Natural killer cell treated with Interleukin-12 subunit alpha and Interleukin-12 subunit beta and Interleukin-15 and Interleukin-18, amount 100 ng/mL, for 72 hours (primary cell): ENCODE measurements at regions not wholly inside any gene's neighbourhood (a gene's known extent, or its start where the extent isn't known, plus 50 kb on each side); places are given as distances from the start of the nearest gene placed in this dataset.

Experiments used
- ATAC-seq, 2 donors: fragments of 150-1000 bp; cut with Tn5 transposase in 1 of 2; sonication (Bioruptor Pico), chemical (Tn5 transposase) in 1 of 2; 2 replicates each; pipeline ENCODE4 v1.10.0; 2021
- DNase-seq: peaks from one replicate; pipeline ENCODE4 v3.0.0; 2022; ENCODE audit warnings: low spot score
- H3K27ac Mint-ChIP-seq, 2 donors: 1 replicate in 1 of 2; 2 replicates in 1 of 2; pipeline ENCODE4 v1.8.0; 2022; ENCODE audit warnings: mixed read lengths in 2 of 2, mild to moderate bottlenecking in 1 of 2, moderate library complexity in 1 of 2
- H3K27me3 Mint-ChIP-seq, 2 donors: 1 replicate in 1 of 2; 2 replicates in 1 of 2; pipeline ENCODE4 v1.8.0; 2022; ENCODE audit warnings: mixed read lengths in 2 of 2
- H3K36me3 Mint-ChIP-seq: one replicate; pipeline ENCODE4 v1.8.0; 2022; ENCODE audit warnings: mixed read lengths
- H3K4me1 Mint-ChIP-seq, 2 donors: 1 replicate in 1 of 2; 2 replicates in 1 of 2; pipeline ENCODE4 v1.8.0; 2022; ENCODE audit warnings: low read depth in 2 of 2, mixed read lengths in 2 of 2, mild to moderate bottlenecking in 1 of 2
- H3K4me3 Mint-ChIP-seq: one replicate; pipeline ENCODE4 v1.8.0; 2022; ENCODE audit warnings: mixed read lengths
- H3K9me3 Mint-ChIP-seq: 2 replicates; pipeline ENCODE4 v1.8.0; 2022; ENCODE audit warnings: mixed read lengths

DNA sequence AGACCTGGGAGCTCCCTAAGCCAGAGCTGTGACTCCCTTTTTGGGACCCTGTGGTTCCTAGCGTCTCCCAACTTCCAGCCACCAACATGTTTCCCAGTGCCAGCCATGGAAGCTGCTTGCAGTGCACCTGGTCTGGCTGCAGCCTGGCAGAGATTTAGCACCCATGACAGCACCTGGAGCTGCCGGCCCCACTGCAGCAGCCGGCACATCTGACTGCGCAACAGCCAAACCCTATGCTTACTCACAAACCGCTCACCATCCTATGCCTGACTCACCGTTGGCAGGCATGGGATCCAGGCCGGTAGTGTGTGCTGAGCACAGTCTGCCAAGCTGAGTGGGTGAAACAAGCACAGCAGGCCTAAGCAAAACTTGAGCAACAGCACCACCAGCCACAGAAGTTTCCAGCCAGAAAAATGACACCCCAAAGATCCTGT is 435.9 kb upstream of the PRMT6 start:
- Mint-ChIP-seq H3K9me3 (peaks cover 20% of the 10 kb centered on the region), H3K27ac (no peak overlapping the region), H3K4me3 (no peak overlapping the region), H3K4me1 (no peaks in the 10 kb centered on the region), H3K36me3 (peaks cover 10% of the 10 kb centered on the region), H3K27me3 (no peaks in the 10 kb centered on the region)
- no peak for ATAC-seq
- no peak for DNase-seq

GRCh38 chr1:106621853-106622252 is 434.6 kb upstream of the PRMT6 start:
- no peak overlapping the region for H3K27ac Mint-ChIP-seq
- peaks cover 15% of the 10 kb centered on the region for H3K36me3 Mint-ChIP-seq
- no peaks in the 10 kb centered on the region for H3K4me1 Mint-ChIP-seq
- H3K4me3 Mint-ChIP-seq, result no peak overlapping the region
- no peaks in the 10 kb centered on the region for H3K27me3 Mint-ChIP-seq
- ATAC-seq (no peak), DNase-seq (no peak)
- H3K9me3 Mint-ChIP-seq, result peaks cover 31% of the 10 kb centered on the region

- Mint-ChIP-seq H3K27me3 (no peaks in the 10 kb centered on the region), H3K4me3 (no peak overlapping the region)
- ATAC-seq, result no peak
Observed at GRCh38 chr1:106637566-106637965, 418.9 kb upstream of the PRMT6 start.

DNA sequence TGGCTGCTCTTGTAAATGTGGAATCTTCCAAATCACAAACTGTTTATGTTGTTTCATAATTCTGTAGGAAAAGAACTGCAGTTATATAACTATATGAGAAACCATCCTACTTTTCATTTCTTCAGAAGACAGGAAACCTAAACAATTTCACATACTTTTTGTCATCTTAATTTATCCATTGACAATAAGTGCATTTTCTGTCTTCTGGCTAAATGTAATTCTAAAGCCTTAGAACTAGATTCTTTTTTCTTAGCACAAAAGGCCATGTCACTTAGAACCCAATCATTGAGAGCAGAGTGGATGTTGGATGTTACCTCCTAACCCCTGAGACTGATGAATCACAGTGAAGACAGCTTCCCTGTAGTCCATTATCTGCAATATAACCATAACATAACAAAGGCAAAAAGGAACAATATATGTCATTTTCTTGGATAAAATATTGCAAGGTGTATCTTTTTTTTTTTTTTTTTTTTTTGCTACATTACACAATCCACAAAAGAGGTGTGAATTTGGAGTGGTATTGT is 410.2 kb upstream of the PRMT6 start:
- Mint-ChIP-seq H3K4me1 (no peaks in the 10 kb centered on the region), H3K4me3 (no peak overlapping the region), H3K36me3 (peaks cover 4% of the 10 kb centered on the region), H3K27ac (no peak overlapping the region), H3K27me3 (no peaks in the 10 kb centered on the region), H3K9me3 (peaks cover 12% of the 10 kb centered on the region)
- DNase-seq, result no peak
- ATAC-seq, result no peak

More at GRCh38 chr1:106637566-106637965, 418.9 kb upstream of the PRMT6 start:
- no peak overlapping the region for H3K27ac Mint-ChIP-seq
- peaks cover 16% of the 10 kb centered on the region for H3K9me3 Mint-ChIP-seq
- no peaks in the 10 kb centered on the region for H3K4me1 Mint-ChIP-seq
- peaks cover 10% of the 10 kb centered on the region for H3K36me3 Mint-ChIP-seq
- no peak for DNase-seq

GRCh38 chr1:106646816-106647215 is 409.7 kb upstream of the PRMT6 start:
- DNase-seq (no peak), ATAC-seq (no peak)
- Mint-ChIP-seq H3K4me1 (no peaks in the 10 kb centered on the region), H3K36me3 (peaks cover 4% of the 10 kb centered on the region), H3K4me3 (no peak overlapping the region), H3K27me3 (no peaks in the 10 kb centered on the region), H3K9me3 (peaks cover 13% of the 10 kb centered on the region), H3K27ac (no peak overlapping the region)

DNA sequence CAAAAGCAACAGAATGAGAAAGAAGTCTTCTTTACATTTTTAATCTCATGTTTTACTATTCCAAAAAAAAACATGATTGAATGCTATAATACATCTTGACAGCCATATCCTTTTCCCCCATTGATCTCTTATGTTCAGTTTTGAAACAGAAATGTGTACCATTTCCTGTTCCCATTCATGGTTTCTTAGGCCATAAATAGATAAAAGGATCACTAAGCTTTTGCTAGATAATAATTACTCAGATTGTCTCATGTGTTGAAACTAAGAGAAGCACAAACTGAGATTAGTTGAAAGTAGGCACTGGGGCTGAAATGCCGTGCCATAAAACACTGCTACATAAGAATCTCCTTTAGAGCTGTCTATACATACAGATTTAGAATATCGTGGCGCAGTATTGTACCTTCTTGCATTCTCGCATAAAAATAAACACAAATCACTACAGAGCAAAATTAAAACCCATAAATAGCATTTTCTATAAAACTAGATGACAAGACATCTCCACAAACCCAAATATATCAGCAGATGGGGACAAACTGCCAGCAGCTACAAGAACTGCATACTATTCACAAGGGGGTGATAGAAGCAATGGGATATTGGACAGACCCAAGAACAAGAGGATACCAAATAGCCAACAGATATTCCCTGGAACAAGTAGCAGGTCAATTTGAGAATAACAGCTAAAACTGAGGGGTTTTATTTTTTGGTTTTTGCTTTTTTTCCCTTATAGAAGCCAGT is 405.3 kb upstream of the PRMT6 start:
- peaks cover 4% of the 10 kb centered on the region for H3K36me3 Mint-ChIP-seq
- ATAC-seq, result no peak
- peaks cover 19% of the 10 kb centered on the region for H3K9me3 Mint-ChIP-seq
- no peaks in the 10 kb centered on the region for H3K27me3 Mint-ChIP-seq
- no peak overlapping the region for H3K4me3 Mint-ChIP-seq
- H3K27ac Mint-ChIP-seq, result no peak overlapping the region
- DNase-seq, result no peak
- H3K4me1 Mint-ChIP-seq, result no peaks in the 10 kb centered on the region

GRCh38 chr1:106659490-106660244 is 396.8 kb upstream of the PRMT6 start:
- DNase-seq (no peak), ATAC-seq (no peak)
- Mint-ChIP-seq H3K4me3 (no peak overlapping the region), H3K36me3 (peaks cover 6% of the 10 kb centered on the region), H3K27ac (no peak overlapping the region), H3K27me3 (no peaks in the 10 kb centered on the region), H3K4me1 (no peaks in the 10 kb centered on the region), H3K9me3 (peaks cover 22% of the 10 kb centered on the region)

DNA sequence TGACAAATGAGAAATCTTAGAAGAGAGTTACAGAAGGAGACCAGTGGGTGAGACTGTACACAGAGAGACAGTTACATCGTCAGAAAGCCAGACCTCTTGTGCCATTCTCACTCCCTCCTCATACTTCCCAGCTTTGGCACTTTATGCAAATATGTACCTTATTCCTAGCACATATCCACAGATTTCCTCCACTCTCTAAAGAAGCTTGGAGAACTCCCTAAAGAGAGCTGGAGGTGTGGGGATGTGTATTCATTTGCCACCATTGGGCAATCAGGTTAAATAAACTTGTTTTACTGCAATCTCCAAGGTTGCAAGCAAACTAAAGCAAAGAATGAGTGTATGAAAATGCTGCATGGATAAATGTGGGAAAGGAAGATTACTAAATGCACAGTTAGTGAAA is 380.9 kb upstream of the PRMT6 start:
- no peak for ATAC-seq
- Mint-ChIP-seq H3K36me3 (no peaks in the 10 kb centered on the region), H3K4me1 (no peaks in the 10 kb centered on the region), H3K4me3 (no peak overlapping the region), H3K9me3 (peaks cover 22% of the 10 kb centered on the region), H3K27me3 (no peaks in the 10 kb centered on the region), H3K27ac (no peak overlapping the region)
- no peak for DNase-seq

DNA sequence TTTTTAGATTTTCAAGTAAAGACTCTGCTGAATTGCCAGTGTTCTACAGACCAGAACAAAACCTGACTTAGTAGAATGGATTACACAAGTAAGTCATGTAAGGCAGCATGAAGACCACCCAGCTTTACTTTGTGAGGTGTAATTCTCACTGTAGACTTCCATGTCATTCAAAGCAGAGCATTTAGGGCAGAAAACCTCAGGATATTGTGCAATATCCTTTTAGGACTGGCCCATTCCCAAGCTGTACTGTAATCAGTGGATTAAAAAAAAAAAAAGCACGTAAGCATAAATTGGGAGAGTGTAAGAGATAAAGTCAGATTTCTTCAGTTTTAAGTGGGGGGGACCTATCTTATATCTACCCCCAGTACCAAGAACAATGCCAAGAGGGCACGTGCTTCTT is 380.5 kb upstream of the PRMT6 start:
- DNase-seq (no peak), ATAC-seq (no peak)
- Mint-ChIP-seq H3K27ac (no peak overlapping the region), H3K4me3 (no peak overlapping the region), H3K27me3 (no peaks in the 10 kb centered on the region), H3K36me3 (no peaks in the 10 kb centered on the region), H3K9me3 (peaks cover 18% of the 10 kb centered on the region), H3K4me1 (no peaks in the 10 kb centered on the region)

- Mint-ChIP-seq H3K27ac (no peak overlapping the region), H3K4me1 (no peaks in the 10 kb centered on the region), H3K36me3 (no peaks in the 10 kb centered on the region), H3K27me3 (no peaks in the 10 kb centered on the region), H3K4me3 (no peak overlapping the region), H3K9me3 (peaks cover 10% of the 10 kb centered on the region)
- DNase-seq (no peak), ATAC-seq (no peak)
Observed at GRCh38 chr1:106677181-106677580, 379.3 kb upstream of the PRMT6 start.

DNA sequence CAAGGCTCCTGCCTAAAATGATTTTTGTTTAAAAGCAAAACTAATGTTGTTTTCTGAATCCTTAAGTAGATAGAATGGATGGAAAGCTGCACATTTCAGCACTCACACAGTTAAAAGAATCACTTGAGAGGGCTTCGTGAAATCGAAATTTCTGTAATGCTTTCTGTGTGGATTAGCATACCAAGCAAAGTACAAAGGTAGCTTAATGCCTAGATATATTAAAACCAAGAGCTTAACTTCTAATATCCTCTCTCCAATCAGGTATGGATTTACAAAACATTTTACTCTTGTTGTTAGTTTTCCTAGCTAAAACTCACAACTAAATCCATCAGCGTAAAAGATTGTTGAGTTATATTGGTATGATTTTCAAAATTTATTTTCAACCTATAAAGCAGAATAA is 378.8 kb upstream of the PRMT6 start:
- DNase-seq, result no peak
- H3K4me1 Mint-ChIP-seq, result no peaks in the 10 kb centered on the region
- no peaks in the 10 kb centered on the region for H3K27me3 Mint-ChIP-seq
- H3K27ac Mint-ChIP-seq, result no peak overlapping the region
- H3K4me3 Mint-ChIP-seq, result no peak overlapping the region
- H3K9me3 Mint-ChIP-seq, result peaks cover 10% of the 10 kb centered on the region
- ATAC-seq, result no peak
- no peaks in the 10 kb centered on the region for H3K36me3 Mint-ChIP-seq

DNA sequence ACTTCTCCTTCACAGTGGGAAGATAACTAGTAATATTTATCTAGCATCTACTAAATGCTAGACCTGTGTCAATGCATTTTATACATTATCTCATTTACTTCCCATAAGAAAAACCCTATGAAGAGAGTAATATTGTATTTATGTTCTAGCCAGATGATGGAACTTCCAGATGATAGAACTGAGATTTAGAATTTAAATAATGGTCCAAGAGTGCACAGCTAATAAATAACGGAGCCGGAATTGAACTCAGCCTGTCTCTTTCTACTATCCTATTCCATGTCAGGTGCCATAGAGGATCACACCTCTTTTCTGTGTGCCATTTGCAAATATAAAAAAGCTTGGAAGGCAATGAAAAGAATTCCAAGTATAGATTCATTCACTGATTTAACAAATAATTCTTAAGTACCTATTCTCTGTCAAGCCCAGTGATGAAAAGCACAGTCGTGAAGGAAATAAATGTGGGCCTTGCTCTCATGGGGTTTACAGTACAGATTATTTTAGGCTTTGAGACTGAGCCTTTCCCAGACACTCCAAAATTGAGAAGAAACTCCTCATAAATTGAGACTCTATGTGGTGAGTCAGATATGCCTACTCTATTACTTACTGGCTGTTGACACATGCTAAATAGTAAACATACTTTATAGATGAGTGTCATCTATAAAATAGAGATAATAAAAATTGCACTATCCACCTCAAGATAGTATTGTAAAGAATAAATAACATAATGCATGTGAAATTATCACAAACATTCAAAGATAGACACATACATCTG is 378.0 kb upstream of the PRMT6 start:
- Mint-ChIP-seq H3K27ac (no peak overlapping the region), H3K4me3 (no peak overlapping the region), H3K27me3 (no peaks in the 10 kb centered on the region), H3K36me3 (no peaks in the 10 kb centered on the region), H3K4me1 (no peaks in the 10 kb centered on the region), H3K9me3 (peaks cover 10% of the 10 kb centered on the region)
- DNase-seq, result no peak
- ATAC-seq, result no peak

DNA sequence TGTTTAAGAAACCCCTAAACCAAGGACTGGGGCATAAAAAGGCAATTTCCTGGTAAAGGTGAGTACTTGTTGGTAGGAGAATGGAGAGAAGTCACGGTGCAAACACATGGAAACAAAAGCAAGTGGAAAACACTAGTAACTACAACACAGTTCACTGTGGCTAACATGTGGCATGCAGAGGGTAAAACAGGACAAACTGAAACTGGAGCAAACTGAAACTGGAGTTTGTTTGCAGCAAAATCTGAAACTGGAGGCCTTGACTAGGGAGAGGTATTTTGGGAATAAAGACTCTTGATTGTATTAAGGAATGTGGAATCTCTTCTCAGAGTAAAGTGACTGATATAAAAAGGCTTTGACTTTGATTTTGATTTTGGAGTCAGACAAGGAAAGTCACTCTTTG is 376.3 kb upstream of the PRMT6 start:
- ATAC-seq (no peak), DNase-seq (no peak)
- Mint-ChIP-seq H3K36me3 (no peaks in the 10 kb centered on the region), H3K4me1 (no peaks in the 10 kb centered on the region), H3K27me3 (no peaks in the 10 kb centered on the region), H3K9me3 (peaks cover 17% of the 10 kb centered on the region), H3K4me3 (no peak overlapping the region), H3K27ac (no peak overlapping the region)
